Activated naive CD8-positive, alpha-beta T cell treated with anti-CD3 and anti-CD28 coated beads, Interleukin-2, amount 50 U/mL, for 16 hours (primary cell): ENCODE measurements at regions not wholly inside any gene's neighbourhood (a gene's known extent, or its start where the extent isn't known, plus 50 kb on each side); places are given as distances from the start of the nearest gene placed in this dataset.

ENCODE experiments used
- DNase-seq: peaks from one replicate; pipeline ENCODE4 v3.0.0-alpha.2; 2020; ENCODE audit warnings: low read depth, low spot score

- DNase-seq, result no peak
Measured at GRCh38 chr6:102679865-102680264, 1286.4 kb downstream of the GRIK2 start.

GRCh38 chr6:102677225-102677624 lies 1283.7 kb downstream of the GRIK2 start:
- DNase-seq, result no peak

DNA sequence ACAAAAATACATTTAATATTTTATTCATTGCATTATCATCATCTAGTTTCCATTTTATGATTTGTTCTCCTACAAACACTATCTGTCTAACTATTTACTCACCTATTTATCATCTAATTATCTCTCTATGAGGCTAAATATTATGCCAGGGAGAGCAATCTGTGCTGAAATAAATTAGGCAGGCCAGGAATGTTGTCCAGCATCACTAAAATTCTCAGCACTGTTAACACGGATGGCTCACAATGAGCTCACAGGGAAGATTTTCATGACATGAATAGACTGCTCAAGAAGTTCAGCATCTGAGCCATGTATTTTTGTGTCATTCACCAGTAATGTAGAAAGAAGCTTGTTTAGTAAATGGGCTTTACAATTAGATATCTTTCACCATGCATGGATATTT lies 1277.2 kb downstream of the GRIK2 start:
- DNase-seq, result no peak

DNA sequence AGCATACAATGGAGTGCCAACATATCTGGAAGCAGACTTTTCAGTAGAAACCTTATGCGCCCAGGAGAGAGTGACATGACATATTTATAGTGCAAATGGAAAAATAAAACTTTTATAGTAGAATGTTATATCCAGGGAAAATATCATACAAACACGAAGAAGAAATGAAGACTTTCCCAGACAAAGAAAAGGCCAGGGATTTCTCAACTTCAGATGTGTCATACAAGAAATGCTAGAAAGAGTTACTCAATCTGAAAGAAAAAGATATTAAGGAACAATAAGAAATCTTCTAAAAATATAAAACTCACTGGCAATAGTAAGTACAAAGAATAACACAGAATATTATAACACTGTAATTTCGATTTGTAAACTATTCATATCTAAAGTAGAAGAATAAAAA lies 1269.3 kb downstream of the GRIK2 start:
- no peak for DNase-seq

DNA sequence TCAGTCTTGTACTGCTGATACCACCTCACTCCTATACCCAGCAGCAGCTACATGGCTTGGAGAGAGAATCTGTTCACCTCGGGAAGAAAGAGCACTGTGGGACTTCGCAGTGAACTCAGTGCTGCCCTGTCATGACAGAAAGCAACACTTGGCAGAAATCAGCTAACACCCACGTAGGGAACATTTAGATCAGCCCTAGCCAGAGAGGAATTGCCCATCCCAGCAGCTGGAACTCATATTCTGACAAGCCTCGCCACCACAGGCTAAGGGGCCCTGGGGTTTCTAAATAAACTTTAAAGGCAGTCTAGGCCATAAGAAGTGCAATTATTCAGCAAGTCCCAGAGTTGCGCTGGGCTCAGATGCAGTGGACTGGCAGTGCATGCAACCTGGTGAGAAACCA lies 1266.8 kb downstream of the GRIK2 start:
- DNase-seq, result no peak

GRCh38 chr6:102655823-102656222 lies 1262.3 kb downstream of the GRIK2 start:
- DNase-seq, result no peak

DNA sequence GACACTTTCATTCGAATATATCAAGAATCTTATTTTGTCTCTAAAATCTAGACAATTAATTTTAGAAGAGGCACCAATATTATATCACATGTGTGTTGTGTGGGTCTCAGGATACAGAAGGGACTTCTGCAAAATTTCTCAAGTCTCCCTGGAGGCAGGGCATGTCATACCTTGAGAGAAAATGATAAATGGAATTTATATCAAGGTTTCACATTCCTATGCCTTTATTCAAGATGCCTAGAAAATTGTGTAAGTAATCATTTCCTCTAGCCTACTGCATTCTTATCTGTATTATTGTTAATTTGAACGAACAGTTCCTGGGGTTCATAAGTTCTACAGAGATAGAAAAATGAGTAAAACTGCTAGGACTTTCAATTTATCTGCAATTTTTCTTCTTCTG lies 1247.9 kb downstream of the GRIK2 start:
- DNase-seq, result no peak

DNA sequence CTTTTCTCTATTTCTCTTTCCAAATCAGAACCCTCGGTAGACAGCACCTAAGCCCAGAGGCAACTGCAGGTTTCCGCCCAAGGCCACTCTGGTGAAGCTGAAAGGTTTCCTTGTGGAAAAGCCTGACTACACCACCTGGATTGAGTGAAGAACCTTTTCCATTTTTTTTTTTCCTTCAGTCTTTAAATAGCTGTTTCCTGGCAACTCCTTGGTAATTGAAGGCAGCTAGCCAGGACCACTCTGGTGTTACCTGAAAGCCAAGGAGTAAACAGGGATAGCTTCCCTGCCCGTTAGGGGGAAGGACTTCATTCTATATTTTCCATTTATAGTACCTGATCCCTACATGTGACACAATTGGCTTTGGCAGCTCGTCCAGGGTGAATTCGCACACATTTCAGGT lies 1238.4 kb downstream of the GRIK2 start:
- DNase-seq, result no peak

- DNase-seq, result no peak
Measured at GRCh38 chr6:102623201-102623600, 1229.7 kb downstream of the GRIK2 start.

DNA sequence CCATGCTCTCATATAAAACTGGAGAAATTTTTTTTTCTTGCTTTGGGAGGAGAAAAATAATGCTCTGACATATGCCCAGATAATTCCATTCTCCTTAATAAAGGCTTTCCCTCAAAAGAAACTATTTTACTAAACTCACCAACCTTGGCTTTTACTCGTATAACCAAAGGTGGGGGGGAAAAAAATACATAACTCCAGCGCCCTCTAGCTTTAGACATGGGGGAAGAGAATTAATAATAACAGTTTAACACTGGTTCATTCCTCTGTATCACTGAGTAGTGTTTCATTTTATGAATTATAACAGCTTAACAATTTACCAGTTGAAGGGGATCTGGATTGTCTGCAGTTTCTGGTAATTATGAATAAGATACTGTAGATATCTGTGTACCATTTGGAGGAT lies 1226.1 kb downstream of the GRIK2 start:
- no peak for DNase-seq

DNA sequence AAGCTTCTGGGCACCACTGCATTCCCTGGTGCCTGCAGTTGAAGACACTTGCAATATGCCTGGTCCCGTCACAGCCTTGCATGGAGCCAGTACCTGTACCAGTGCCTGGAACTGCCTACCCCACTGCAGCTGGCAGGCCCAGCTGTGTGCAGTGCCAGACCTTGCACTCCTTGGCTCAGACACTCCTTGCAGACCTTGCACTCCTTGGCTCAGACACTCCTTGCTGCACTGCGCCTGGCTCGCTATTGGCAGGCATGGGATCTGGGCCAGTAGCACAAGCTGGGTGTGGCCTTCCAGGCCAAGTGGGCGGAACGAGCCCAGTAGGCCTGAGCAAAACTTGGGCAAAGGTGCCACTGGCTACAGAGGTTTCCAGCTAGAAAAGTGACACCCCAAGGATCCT lies 1189.1 kb downstream of the GRIK2 start:
- DNase-seq, result no peak

GRCh38 chr6:102581378-102582124 lies 1188.0 kb downstream of the GRIK2 start:
- DNase-seq, result no peak

DNA sequence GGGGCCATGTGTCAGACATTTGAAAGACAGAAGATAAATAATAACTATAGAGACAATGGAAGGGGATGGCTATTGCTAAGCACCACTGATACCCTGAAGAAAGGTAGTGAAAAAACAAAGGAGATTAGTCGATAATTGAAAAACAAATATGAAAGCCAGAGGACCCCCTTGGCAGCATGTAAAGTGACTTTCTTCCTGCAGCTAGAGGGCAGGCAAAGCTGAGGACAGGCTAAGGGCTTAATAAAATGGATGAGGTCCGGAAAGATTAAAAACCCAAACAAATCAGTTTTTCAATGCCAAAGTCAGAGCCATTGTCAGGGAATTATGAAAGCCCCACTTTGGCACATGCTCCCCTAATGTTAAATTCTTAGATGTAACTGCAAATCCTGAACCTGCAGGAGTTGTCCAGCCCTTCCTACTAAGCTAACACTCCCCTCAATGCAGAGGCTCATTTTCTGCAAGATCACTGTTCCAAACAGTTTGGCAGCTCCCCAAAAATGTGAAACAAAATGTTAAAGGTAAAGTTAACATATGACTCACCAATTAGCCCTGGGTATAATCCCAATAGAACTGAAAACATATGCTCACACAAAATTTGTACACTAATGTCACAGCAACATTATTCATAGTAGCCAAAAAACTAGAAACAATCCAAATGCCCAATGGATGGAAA lies 1177.9 kb downstream of the GRIK2 start:
- DNase-seq, result no peak

- DNase-seq, result no peak
Measured at GRCh38 chr6:102562713-102563112, 1169.2 kb downstream of the GRIK2 start.

GRCh38 chr6:102553214-102553613 lies 1159.7 kb downstream of the GRIK2 start:
- no peak for DNase-seq

- no peak for DNase-seq
Measured at GRCh38 chr6:102549221-102549874, 1155.8 kb downstream of the GRIK2 start.

- DNase-seq, result no peak
Measured at GRCh38 chr6:102525336-102525735, 1131.8 kb downstream of the GRIK2 start.

- DNase-seq, result no peak
Measured at GRCh38 chr6:102520966-102521365, 1127.5 kb downstream of the GRIK2 start.

DNA sequence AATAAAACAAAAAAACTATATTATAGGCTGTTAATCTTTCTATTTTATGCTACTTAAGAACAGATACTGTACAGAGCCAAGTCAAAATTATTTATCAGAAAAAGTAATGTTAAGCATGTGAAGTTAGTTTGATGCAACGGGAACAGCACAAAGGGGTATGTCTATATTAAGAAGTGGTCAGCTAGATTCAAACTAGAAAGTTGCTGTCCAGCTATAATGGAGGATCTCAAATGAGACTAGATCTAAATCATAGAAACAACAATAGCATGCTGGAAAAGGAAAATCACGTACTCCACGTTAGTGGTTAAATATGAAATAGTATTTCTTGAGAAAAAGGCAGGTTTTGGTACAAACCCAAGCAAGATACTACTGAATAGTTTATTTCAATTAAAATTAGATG lies 1124.0 kb downstream of the GRIK2 start:
- DNase-seq, result no peak

DNA sequence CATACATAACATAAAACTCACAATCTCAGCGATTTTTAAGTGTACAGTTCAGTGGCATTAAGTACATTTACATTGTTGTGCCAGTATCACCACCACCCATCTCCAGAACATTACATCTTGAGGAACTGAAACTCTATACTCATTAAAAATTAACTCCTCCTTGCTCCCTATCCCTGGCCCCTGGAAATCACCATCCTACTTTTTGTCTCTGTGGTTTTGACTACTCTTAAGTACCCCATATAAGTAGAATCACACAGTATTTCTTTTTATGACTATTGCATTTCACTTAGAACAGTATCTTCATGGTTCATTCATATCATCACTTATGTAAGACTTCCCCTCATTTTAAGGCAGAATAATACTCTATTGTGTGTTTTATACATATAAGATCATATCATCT lies 1108.1 kb downstream of the GRIK2 start:
- no peak for DNase-seq

DNA sequence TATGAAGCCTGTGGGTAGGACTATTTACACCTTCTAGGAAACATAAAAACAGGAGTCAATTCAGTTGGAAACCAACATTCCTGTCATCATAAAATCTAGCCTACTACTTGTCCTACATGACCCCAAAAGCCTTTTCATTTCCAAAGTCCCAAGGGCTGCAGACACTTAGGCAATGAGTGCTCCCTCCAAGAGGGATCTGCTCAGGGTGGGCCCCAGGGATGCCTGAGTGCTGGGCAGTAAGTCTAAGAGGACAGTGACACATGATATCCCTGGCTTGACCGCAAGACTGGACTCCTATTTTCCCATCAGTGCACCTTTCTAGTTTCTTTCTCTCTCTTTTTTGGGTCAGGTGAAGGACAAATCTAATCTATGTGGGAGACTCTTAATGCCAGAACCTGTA lies 1101.3 kb downstream of the GRIK2 start:
- no peak for DNase-seq

- no peak for DNase-seq
Measured at GRCh38 chr6:102493485-102493884, 1100.0 kb downstream of the GRIK2 start.

DNA sequence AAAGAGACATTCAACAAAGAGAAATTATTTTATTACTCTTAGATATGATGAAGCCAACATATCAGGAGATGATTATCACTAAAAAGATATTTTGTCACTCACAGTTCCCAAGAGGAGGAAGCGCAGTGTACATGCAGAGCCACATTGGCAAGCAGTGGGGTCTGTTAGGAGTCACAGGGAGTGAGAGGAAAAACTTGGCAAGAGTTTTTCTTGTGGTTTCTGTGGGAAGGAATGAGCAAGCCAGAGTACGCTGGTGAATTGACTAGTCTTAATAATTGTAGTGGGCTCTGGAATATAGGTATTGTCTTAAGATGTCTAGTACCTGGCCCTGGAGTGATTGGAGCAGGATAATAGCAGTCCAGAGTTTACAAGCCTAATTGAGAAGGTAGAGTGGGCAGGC lies 1095.2 kb downstream of the GRIK2 start:
- DNase-seq, result no peak
